Forelimb muscle (tissue), 1 donor: ENCODE measurements at regions not wholly inside any gene's neighbourhood (a gene's known extent, or its start where the extent isn't known, plus 50 kb on each side); places are given as distances from the start of the nearest gene placed in this dataset.

Experiments
- DNase-seq: peaks from one replicate; pipeline ENCODE4 v3.0.0-alpha.2; 2013; ENCODE audit warnings: low read depth

GRCh38 chr5:126074538-126074937, 348.7 kb upstream of the GRAMD2B start:
- no peak for DNase-seq

GRCh38 chr5:126079266-126079665, 343.9 kb upstream of the GRAMD2B start:
- DNase-seq: no peak

GRCh38 chr5:126081209-126081608, 342.0 kb upstream of the GRAMD2B start:
- no peak for DNase-seq

DNA sequence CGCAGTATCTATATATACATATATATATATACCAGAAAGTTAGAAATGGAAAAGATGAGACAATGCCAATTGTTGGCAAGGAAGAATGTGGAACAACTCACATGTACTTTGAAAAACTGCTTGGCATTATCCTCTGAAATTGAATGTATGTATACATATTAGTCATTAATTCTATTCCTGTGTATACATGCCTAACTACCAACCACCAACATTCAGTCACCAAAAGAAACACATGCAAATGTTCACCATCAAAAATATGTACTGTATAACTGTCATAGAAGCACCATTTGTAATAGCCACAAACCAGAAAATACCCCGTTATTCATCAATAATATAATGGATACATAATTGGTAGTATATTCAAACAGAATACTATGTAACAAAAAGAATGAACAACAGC, 330.2 kb upstream of the GRAMD2B start:
- DNase-seq: no peak

GRCh38 chr5:126093718-126094117, 329.5 kb upstream of the GRAMD2B start:
- no peak for DNase-seq

- DNase-seq: no peak
These were observed 328.2 kb upstream of the GRAMD2B start for GRCh38 chr5:126094991-126095390.

GRCh38 chr5:126096442-126097006, 326.7 kb upstream of the GRAMD2B start:
- no peak for DNase-seq

DNA sequence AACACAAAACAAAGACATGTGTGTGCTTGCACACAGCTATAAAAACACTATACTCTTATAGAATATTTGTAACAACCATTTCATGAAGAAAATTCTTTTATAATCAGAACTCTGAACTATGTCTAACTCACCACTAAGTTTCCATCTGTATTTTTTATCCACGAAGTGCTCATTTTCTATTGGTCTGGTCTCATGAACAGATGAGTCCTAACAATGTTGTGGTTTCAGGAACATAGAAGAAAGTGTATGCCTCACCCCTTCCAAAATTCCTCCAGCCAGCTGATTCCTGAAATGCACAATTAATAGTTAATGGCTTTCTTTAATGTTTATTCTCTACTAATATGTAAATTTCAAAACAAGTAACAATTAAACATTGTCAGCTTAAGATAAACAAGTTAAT, 325.3 kb upstream of the GRAMD2B start:
- no peak for DNase-seq

- DNase-seq: no peak
These were observed 324.7 kb upstream of the GRAMD2B start for GRCh38 chr5:126098330-126099017.

DNA sequence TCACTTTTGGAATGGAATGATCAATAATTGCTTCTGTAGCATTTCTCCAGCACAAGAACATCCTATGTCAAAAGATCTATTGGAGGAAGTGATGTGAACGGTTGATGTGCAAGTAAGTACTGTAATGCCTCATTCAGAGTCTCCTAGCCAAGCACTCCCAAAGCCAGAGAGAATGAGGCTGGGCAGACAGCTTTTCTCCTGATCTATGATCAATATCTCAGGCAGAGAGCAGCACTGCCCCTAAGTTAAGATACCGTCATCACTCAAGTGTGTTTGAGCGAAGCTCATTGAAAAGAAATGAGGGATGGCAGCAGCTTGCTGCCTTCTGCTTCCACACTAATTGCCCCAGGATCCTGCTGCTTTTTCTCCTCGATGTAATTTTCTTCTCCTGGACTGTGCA, 324.1 kb upstream of the GRAMD2B start:
- no peak for DNase-seq

GRCh38 chr5:126100767-126101166, 322.4 kb upstream of the GRAMD2B start:
- DNase-seq: no peak

- no peak for DNase-seq
These were observed 321.3 kb upstream of the GRAMD2B start for GRCh38 chr5:126101901-126102300.

DNA sequence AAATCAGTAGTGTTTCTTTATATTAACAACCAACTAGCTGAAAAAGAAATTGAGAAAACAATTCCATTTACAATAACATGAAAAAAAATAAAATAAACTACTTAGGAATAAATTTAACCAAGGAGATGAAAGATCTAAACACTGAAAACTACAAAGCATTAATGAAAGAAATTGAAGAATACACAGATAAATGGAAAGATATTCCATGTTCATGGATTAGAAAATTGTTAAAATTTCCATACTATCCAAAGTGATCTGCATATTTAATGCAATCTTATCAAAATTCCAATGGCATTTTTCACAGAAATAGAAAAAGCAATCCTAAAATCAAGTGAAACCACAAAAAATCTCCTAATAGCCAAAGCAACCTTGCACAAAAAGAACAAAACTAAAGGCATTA, 320.2 kb upstream of the GRAMD2B start:
- no peak for DNase-seq

- DNase-seq: no peak
These were observed 319.3 kb upstream of the GRAMD2B start for GRCh38 chr5:126103868-126104267.

- DNase-seq: no peak
These were observed 318.9 kb upstream of the GRAMD2B start for GRCh38 chr5:126104341-126104740.

- DNase-seq: no peak
These were observed 318.3 kb upstream of the GRAMD2B start for GRCh38 chr5:126104951-126105350.

GRCh38 chr5:126106029-126106428, 317.2 kb upstream of the GRAMD2B start:
- no peak for DNase-seq

DNA sequence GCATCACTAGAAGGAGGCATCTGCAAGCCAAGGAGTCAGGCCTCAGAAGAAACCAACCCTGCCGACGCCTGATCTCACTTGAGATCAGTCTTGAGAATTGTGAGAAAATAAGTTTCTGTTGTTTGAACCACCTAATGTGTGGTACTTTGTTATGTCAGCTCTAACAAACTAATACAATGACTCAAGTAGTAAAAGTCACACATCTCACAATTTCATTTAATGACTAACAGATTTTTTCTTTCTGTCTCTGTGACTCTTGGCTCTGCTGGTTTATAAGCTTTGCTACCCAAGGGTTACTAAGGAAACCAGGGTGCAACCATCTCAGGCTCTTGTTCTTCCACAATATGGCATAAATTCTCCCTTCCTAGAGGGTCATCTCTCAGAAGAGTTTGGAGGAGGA, 315.8 kb upstream of the GRAMD2B start:
- DNase-seq: no peak

GRCh38 chr5:126108470-126108869, 314.7 kb upstream of the GRAMD2B start:
- DNase-seq: no peak

DNA sequence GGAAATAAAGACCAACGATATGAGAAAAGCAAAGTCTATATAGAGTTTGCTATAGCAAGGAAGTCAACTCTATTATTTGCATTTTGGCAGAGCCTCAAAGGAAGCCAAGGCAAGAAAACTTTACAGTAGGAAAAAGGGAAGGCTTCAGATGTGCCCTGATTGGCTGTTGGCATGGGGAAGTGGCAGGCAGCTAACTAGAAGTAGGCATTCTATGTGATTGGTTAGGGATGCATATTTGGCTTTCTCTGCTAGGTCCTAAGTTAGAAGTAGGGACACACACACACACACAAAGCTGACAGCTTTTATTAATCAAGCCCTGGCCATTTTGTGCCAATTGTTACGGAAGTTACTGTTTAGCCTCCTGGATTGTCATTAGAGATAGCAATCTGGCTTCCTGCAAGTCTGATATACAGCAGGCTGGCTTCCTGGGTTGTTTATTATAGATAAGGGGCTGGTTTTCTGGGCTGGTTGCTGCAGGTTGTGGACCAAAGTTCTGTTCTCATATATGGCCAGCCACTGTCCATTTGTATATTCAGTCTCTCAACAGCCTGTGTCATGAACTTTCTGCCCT, 308.1 kb upstream of the GRAMD2B start:
- no peak for DNase-seq

DNA sequence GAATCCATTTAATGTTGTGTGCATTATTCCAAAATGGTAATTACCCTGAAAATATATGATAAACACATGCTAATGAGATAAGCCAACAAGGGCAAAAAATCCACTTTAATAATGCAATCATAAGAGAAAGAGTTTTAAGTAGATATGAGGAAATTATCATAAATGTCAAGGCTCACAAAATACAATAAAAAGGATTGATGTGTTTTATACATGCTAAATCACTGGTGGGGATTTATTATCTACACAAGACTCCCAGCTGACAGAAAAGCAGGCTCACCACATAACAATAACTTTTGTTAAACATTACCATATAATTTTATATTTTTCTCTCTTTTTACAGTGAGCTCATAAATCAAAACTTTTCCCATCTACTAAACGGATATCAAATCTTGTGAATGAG, 306.2 kb upstream of the GRAMD2B start:
- no peak for DNase-seq

DNA sequence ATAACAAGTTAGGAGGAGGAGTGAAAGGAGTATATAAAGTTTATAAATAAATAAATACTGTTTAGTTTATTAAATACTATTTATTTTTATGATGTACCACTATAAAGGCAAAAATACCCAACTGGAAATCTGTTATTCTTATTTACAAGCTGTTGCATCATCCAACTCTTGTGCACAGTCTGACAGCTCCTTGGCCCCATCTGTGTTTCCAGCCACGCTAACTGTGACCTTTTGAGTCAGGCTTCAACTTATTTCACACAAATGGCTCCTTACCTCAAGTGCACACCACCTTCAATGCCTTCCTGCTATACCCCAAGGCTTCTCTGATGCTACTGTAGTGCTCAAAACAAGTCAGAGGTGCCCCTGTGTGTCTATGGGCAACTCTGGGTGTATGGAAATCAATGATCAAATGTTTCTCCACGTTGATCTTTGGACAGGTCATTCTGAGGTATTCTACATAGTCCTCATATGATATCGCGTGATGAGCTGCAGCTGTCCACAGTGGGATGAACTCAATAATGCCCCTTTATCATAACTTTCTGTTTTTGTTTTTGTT, 303.2 kb upstream of the GRAMD2B start:
- no peak for DNase-seq

DNA sequence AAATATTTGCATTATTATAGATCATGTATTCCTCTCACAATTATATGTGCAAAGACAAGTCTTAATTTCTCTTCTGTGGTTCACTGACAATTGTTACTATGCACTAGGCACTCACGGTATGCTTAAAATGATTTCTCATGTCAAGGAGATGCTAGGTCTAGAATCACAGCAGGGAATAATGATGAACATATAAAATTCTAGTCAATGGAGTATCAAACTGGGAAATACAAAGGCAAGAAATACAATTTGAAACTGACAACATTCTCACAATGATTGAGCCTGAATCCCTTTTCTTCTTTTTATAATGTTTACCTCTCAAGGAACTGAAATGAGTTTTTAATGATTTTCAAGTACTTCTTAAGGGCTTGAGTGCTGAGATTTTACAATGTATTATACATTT, 302.3 kb upstream of the GRAMD2B start:
- DNase-seq: no peak
